WTC11 (cell line): ENCODE measurements at regions not wholly inside any gene's neighbourhood (a gene's known extent, or its start where the extent isn't known, plus 50 kb on each side); places are given as distances from the start of the nearest gene placed in this dataset.

Source experiments
- ATAC-seq: fragments of 200-7000 bp; cut with Tn5 transposase; 2 replicates; pipeline ENCODE4 v1.10.0; 2021; ENCODE audit warnings: mild to moderate bottlenecking, moderate library complexity
- CTCF ChIA-PET: fragments of 300-600 bp; sonication (Branson Sonifier 250); formaldehyde crosslinking; loops from one replicate; lab custom pipeline; 2021; ENCODE audit warnings: antibody characterized with exemption; lab: Charles Lee
- POLR2A ChIA-PET: fragments of 350-600 bp; sonication (Branson Sonifier 250); formaldehyde crosslinking; loops from one replicate; lab custom pipeline; 2021; ENCODE audit warnings: antibody characterized with exemption; lab: Charles Lee
- DNase-seq: peaks from one replicate; pipeline ENCODE4 v3.0.0; 2021; ENCODE audit warnings: low spot score
- H3K27ac Mint-ChIP-seq: 2 replicates; pipeline ENCODE4 v1.8.0; 2021; ENCODE audit warnings: mixed read lengths
- H3K27me3 Mint-ChIP-seq: 2 replicates; pipeline ENCODE4 v1.8.0; 2021; ENCODE audit warnings: low read depth, mild to moderate bottlenecking, moderate library complexity, mixed read lengths
- H3K36me3 Mint-ChIP-seq: 2 replicates; pipeline ENCODE4 v1.8.0; 2021; ENCODE audit warnings: mixed read lengths
- H3K4me1 Mint-ChIP-seq: 2 replicates; pipeline ENCODE4 v1.8.0; 2022; ENCODE audit warnings: mixed read lengths
- H3K4me3 Mint-ChIP-seq: 2 replicates; pipeline ENCODE4 v1.8.0; 2021; ENCODE audit warnings: mild to moderate bottlenecking, moderate library complexity, mixed read lengths
- H3K9me3 Mint-ChIP-seq: 2 replicates; pipeline ENCODE4 v1.8.0; 2021; ENCODE audit warnings: mixed read lengths
- AR ChIP-seq: fragments of 250-450 bp; sonication (Bioruptor Pico); IDR thresholded peaks from 2 replicates; pipeline ENCODE4 v1.9.0; 2021; ENCODE audit warnings: mild to moderate bottlenecking
- CBFB ChIP-seq: sonication (generic); formaldehyde crosslinking; IDR thresholded peaks from 2 replicates; pipeline ENCODE4 v1.8.1; 2022; ENCODE audit warnings: mild to moderate bottlenecking, low read depth, missing genetic modification reagents
- CDX4 ChIP-seq: fragments of 250-450 bp; sonication (Bioruptor Pico); IDR thresholded peaks from 2 replicates; pipeline ENCODE4 v1.9.0; 2021; ENCODE audit warnings: moderate library complexity, mild to moderate bottlenecking, inconsistent platforms, borderline replicate concordance
- CREB1 ChIP-seq: sonication (generic); formaldehyde crosslinking; IDR thresholded peaks from 2 replicates; pipeline ENCODE4 v1.8.0; 2023; ENCODE audit warnings: mild to moderate bottlenecking, missing genetic modification reagents
- CREM ChIP-seq: sonication (generic); formaldehyde crosslinking; IDR thresholded peaks from 2 replicates; pipeline ENCODE4 v1.8.1; 2022; ENCODE audit warnings: mild to moderate bottlenecking, missing genetic modification reagents, moderate library complexity
- ELF4 ChIP-seq: sonication (generic); formaldehyde crosslinking; IDR thresholded peaks from 2 replicates; pipeline ENCODE4 v1.8.1; 2022; ENCODE audit warnings: low read depth, mild to moderate bottlenecking, moderate library complexity, missing genetic modification reagents
- EMX1 ChIP-seq: fragments of 250-450 bp; sonication (Bioruptor Pico); IDR thresholded peaks from 2 replicates; pipeline ENCODE4 v1.8.0; 2021; ENCODE audit warnings: mild to moderate bottlenecking
- FOXJ3 ChIP-seq: sonication (generic); formaldehyde crosslinking; IDR thresholded peaks from 2 replicates; pipeline ENCODE4 v1.9.0; 2021; ENCODE audit warnings: missing genetic modification reagents, mild to moderate bottlenecking, borderline replicate concordance
- FOXK1 ChIP-seq: sonication (generic); formaldehyde crosslinking; IDR thresholded peaks from 2 replicates; pipeline ENCODE4 v1.8.0; 2022; ENCODE audit warnings: mild to moderate bottlenecking, moderate library complexity, missing genetic modification reagents
- FOXP1 ChIP-seq: sonication (generic); formaldehyde crosslinking; IDR thresholded peaks from 2 replicates; pipeline ENCODE4 v1.8.0; 2022; ENCODE audit warnings: missing genetic modification reagents, mild to moderate bottlenecking, moderate library complexity, borderline replicate concordance
- GABPB1 ChIP-seq: sonication (generic); formaldehyde crosslinking; IDR thresholded peaks from 2 replicates; pipeline ENCODE4 v1.8.1; 2023; ENCODE audit warnings: mild to moderate bottlenecking, missing genetic modification reagents
- MAX ChIP-seq: sonication (generic); formaldehyde crosslinking; IDR thresholded peaks from 2 replicates; pipeline ENCODE4 v1.8.0; 2022; ENCODE audit warnings: mild to moderate bottlenecking, missing genetic modification reagents
- MYBL2 ChIP-seq: sonication (generic); formaldehyde crosslinking; IDR thresholded peaks from 2 replicates; pipeline ENCODE4 v1.8.1; 2023; ENCODE audit warnings: mild to moderate bottlenecking, moderate library complexity, missing genetic modification reagents
- NR2C2 ChIP-seq: sonication (generic); formaldehyde crosslinking; IDR thresholded peaks from 2 replicates; pipeline ENCODE4 v1.8.0; 2022; ENCODE audit warnings: mild to moderate bottlenecking, missing genetic modification reagents
- PRRX2 ChIP-seq: fragments of 250-450 bp; sonication (Bioruptor Pico); IDR thresholded peaks from 2 replicates; pipeline ENCODE4 v1.8.0; 2021; ENCODE audit warnings: mild to moderate bottlenecking
- RORB ChIP-seq: fragments of 250-450 bp; sonication (Bioruptor Pico); IDR thresholded peaks from 2 replicates; pipeline ENCODE4 v1.9.0; 2021; ENCODE audit warnings: mild to moderate bottlenecking
- SOX15 ChIP-seq: fragments of 250-450 bp; sonication (Bioruptor Pico); IDR thresholded peaks from 2 replicates; pipeline ENCODE4 v1.9.0; 2021; ENCODE audit warnings: mild to moderate bottlenecking
- TEAD4 ChIP-seq: sonication (generic); formaldehyde crosslinking; IDR thresholded peaks from 2 replicates; pipeline ENCODE4 v1.8.0; 2022; ENCODE audit warnings: mild to moderate bottlenecking, missing genetic modification reagents
- ZBTB21 ChIP-seq: sonication (generic); formaldehyde crosslinking; IDR thresholded peaks from 2 replicates; pipeline ENCODE4 v1.8.1; 2023; ENCODE audit warnings: mild to moderate bottlenecking, missing genetic modification reagents, borderline replicate concordance
- ZNF138 ChIP-seq: sonication (generic); formaldehyde crosslinking; conservative IDR thresholded peaks from 2 replicates; pipeline ENCODE4 v1.8.1; 2022; ENCODE audit warnings: mild to moderate bottlenecking, moderate library complexity, missing genetic modification reagents
- ZNF317 ChIP-seq: sonication (generic); formaldehyde crosslinking; IDR thresholded peaks from 2 replicates; pipeline ENCODE4 v1.8.1; 2023; ENCODE audit warnings: low read depth, mild to moderate bottlenecking, moderate library complexity, missing genetic modification reagents, borderline replicate concordance
- TF ChIP-seq, protein P1 (sequence below): sonication (generic); formaldehyde crosslinking; IDR thresholded peaks from 2 replicates; pipeline ENCODE4 v1.8.1; 2023; ENCODE audit warnings: mild to moderate bottlenecking, missing genetic modification reagents, moderate library complexity
- TF ChIP-seq, protein P2 (sequence below): sonication (generic); formaldehyde crosslinking; conservative IDR thresholded peaks from 2 replicates; pipeline ENCODE4 v1.8.1; 2022; ENCODE audit warnings: mild to moderate bottlenecking, missing genetic modification reagents

DNA sequence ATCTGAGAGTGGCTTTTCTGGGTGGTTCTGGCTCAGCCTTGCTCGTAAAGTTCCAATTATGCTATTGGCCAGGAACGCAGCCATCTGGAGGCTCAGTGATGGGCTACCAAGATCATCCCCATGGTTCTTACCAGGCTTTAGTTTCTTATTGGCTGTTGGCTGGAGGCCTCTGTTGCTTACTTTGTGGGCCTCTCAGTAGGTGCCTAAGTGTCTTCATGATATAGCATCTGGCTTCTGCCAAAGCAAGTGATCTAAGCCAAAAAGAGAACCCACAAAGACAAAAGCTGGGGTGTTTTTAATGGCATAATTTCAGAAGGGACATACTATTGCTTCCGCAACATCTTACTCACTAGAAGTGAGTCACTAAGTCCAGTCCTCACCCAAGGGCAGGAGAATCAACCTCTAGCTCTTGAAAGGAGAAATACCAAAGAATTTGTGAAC is 132.0 kb upstream of the MDFIC start:
- no peaks in the 10 kb centered on the region for H3K4me1 Mint-ChIP-seq
- H3K36me3 Mint-ChIP-seq: no peaks in the 10 kb centered on the region
- ChIA-PET POLR2A (no interaction called here), CTCF (no interaction called here)
- no peak overlapping the region for H3K27ac Mint-ChIP-seq
- ATAC-seq (no peak), DNase-seq (no peak)
- H3K27me3 Mint-ChIP-seq: no peaks in the 10 kb centered on the region; the same call in 1 of the 2 replicates
- H3K4me3 Mint-ChIP-seq: no peak overlapping the region
- H3K9me3 Mint-ChIP-seq: no peaks in the 10 kb centered on the region
- TF ChIP-seq TEAD4 (CRISPR knock-in tag) (no peak), CREM (CRISPR knock-in tag) (no peak), CBFB (CRISPR knock-in tag) (no peak), ZNF317 (CRISPR knock-in tag) (no peak), GABPB1 (CRISPR knock-in tag) (no peak), ZNF138 (no peak), NR2C2 (CRISPR knock-in tag) (no peak), FOXK1 (CRISPR knock-in tag) (no peak)
- TF ChIP-seq, protein P1, sequence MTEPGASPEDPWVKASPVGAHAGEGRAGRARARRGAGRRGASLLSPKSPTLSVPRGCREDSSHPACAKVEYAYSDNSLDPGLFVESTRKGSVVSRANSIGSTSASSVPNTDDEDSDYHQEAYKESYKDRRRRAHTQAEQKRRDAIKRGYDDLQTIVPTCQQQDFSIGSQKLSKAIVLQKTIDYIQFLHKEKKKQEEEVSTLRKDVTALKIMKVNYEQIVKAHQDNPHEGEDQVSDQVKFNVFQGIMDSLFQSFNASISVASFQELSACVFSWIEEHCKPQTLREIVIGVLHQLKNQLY: no peak

DNA sequence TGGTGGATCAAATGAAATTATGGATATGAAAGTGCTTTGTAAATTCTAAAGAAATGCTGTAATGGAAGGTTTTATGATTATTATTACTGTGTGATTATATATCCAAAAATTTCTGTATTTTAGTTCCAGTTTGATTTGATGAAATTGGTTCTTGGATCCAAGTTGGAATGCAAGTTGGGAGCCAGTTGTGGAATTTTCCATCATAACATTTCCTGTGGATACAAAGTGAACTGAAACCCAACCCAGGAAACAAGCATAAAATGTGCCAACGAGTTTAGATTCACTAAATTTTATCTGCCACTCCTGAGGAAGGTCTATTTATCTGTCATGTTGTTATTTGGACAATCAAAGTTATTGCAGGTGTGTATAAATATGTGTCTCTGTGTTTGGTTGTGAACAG is 131.4 kb upstream of the MDFIC start:
- Mint-ChIP-seq H3K36me3 (no peaks in the 10 kb centered on the region), H3K27ac (no peak overlapping the region), H3K9me3 (no peaks in the 10 kb centered on the region), H3K4me3 (no peak overlapping the region), H3K27me3 (no peaks in the 10 kb centered on the region; the same call in 1 of the 2 replicates), H3K4me1 (no peaks in the 10 kb centered on the region)
- DNase-seq: no peak
- POLR2A ChIA-PET: no interaction called here
- TF ChIP-seq FOXK1 (CRISPR knock-in tag): no peak
- TF ChIP-seq MAX (CRISPR knock-in tag): no peak
- no peak for TF ChIP-seq MYBL2 (CRISPR knock-in tag)
- no peak for TF ChIP-seq ELF4
- TF ChIP-seq, protein P2, sequence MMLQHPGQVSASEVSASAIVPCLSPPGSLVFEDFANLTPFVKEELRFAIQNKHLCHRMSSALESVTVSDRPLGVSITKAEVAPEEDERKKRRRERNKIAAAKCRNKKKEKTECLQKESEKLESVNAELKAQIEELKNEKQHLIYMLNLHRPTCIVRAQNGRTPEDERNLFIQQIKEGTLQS (CRISPR knock-in tag): no peak
- no peak for TF ChIP-seq SOX15 (CRISPR knock-in tag)
- no peak for ATAC-seq
- CTCF ChIA-PET: no interaction called here

- Mint-ChIP-seq H3K27me3 (no peaks in the 10 kb centered on the region), H3K36me3 (no peaks in the 10 kb centered on the region), H3K4me1 (no peaks in the 10 kb centered on the region)
- ATAC-seq (no peak), DNase-seq (no peak)
- CTCF ChIA-PET: interaction anchor here (0.5 kb wide), 1 partner anchor 147 kb away, joined by 4 read pairs; no protein-coding TSS in a partner anchor
- POLR2A ChIA-PET: no interaction called here
- TF ChIP-seq FOXJ3 (CRISPR knock-in tag): no peak
- TF ChIP-seq, all 79 proteins: peak for 0
- no peak overlapping the region for H3K4me3 Mint-ChIP-seq
- no peaks in the 10 kb centered on the region for H3K9me3 Mint-ChIP-seq
- H3K27ac Mint-ChIP-seq: no peak overlapping the region
Measured at GRCh38 chr7:114791771-114792170, 130.1 kb upstream of the MDFIC start.

DNA sequence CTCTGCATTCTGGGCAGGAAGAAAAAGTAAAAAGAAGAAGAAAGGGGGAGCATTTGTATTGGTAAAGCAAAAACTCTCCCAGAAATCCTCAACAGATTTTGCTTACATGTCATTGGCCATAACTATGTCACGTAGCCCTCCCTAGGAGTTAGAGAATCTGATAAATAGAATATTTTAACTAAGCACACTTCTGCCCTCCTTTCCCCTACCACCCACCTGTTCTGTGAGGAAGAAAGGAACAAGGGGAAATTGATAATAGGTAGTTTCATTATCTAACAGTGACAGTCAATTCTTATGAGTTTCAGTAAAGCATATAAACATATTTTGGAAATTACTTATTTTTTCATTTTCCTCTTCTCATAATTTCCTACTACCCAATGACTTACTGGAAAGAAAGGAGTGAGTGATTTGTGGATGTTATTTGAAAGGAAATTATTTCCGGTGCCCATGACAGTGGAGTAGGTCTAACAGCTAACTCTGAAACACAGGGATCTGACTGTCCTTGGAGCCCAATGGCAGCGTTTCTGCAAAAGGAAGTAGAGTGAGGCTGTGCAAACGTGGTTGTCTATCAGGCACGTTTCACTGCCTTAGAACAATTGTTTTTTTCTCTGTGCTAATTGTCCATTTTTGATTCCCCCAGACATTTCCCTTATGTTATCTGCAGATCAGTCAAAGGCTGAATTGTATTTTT is 128.6 kb upstream of the MDFIC start:
- no peak for ATAC-seq
- Mint-ChIP-seq H3K27ac (no peak overlapping the region), H3K4me1 (no peaks in the 10 kb centered on the region), H3K4me3 (no peak overlapping the region), H3K36me3 (no peaks in the 10 kb centered on the region), H3K27me3 (no peaks in the 10 kb centered on the region), H3K9me3 (no peaks in the 10 kb centered on the region)
- no peak for DNase-seq
- CTCF ChIA-PET: no interaction called here
- POLR2A ChIA-PET: no interaction called here
- no peak for TF ChIP-seq EMX1 (CRISPR knock-in tag)
- TF ChIP-seq CDX4 (CRISPR knock-in tag): no peak
- no peak for TF ChIP-seq PRRX2 (CRISPR knock-in tag)
- TF ChIP-seq ZBTB21: no peak
- TF ChIP-seq CREB1 (CRISPR knock-in tag): no peak
- TF ChIP-seq FOXP1 (CRISPR knock-in tag): no peak
- TF ChIP-seq, protein P1: no peak
- TF ChIP-seq RORB (CRISPR knock-in tag): no peak
- no peak for TF ChIP-seq AR
